BLaER1 treated with 17β-estradiol and CSF1 and Interleukin-3, amounts not matched to agents 10 nM and 100 nM (cell line): ENCODE measurements at regions not wholly inside any gene's neighbourhood (a gene's known extent, or its start where the extent isn't known, plus 50 kb on each side); places are given as distances from the start of the nearest gene placed in this dataset.
A peak's percentile ranks its signal among the peaks of the same experiment; 100 is the strongest.

Source experiments
- H3K27ac ChIP-seq, 11 experiments: shearing (Covaris generic); formaldehyde crosslinking; 2 replicates each; pipeline ENCODE4 v1.8.1; 2022
- H3K27me3 ChIP-seq, 11 experiments: shearing (Covaris generic); formaldehyde crosslinking; 2 replicates each; pipeline ENCODE4 v1.8.1; 2022
- H3K36me3 ChIP-seq, 11 experiments: shearing (Covaris generic); formaldehyde crosslinking; 2 replicates each; pipeline ENCODE4 v1.8.1; 2022
- H3K4me1 ChIP-seq, 10 experiments: shearing (Covaris generic); formaldehyde crosslinking; 2 replicates each; pipeline ENCODE4 v1.8.1; 2022
- H3K4me2 ChIP-seq, 11 experiments: shearing (Covaris generic); formaldehyde crosslinking; 2 replicates each; pipeline ENCODE4 v1.8.1; 2022
- H3K4me3 ChIP-seq, 10 experiments: shearing (Covaris generic); formaldehyde crosslinking; 2 replicates each; pipeline ENCODE4 v1.8.1; 2022
- H3K9ac ChIP-seq, 11 experiments: shearing (Covaris generic); formaldehyde crosslinking; 2 replicates each; pipeline ENCODE4 v1.8.1; 2022
- H3K9me3 ChIP-seq, 11 experiments: shearing (Covaris generic); formaldehyde crosslinking; replicated peaks in 1 of 11; 2 replicates each; pipeline ENCODE4 v1.8.1; 2022
- H4K20me1 ChIP-seq, 11 experiments: shearing (Covaris generic); formaldehyde crosslinking; 2 replicates each; pipeline ENCODE4 v1.8.1; 2022
- Cebpa-rat ChIP-seq, 11 experiments: shearing (Covaris generic); IDR thresholded peaks; 2 replicates each; pipeline ENCODE4 v1.8.1; 2022

DNA sequence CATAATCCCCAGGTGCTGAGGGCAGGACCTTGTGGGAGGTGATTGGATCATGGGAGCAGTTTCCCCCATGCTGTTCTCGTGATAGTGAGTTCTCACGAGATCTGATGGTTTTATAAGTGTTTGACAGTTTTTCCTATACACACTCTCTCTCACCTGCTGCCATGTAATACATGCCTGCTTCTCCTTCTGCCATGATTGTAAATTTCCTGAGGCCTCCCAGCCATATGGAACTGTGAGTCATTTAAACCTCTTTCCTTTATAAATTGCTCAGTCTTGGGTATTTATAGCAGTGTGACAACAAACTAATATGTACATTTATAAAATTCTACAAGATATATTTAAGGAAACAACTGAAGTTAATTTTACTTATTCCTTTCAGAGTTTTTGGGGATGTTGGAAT, 170.8 kb upstream of the BET1 start:
- no peak for TF ChIP-seq Cebpa-rat (IDR thresholded peaks at IDR 0.05)
- Histone ChIP-seq H3K4me1 (peaks cover 0 to 16% (median 0%) of the 10 kb centered on the region in 10 experiments; a peak in 4 of 20 replicates), H3K9ac (no peak overlapping the region), H3K4me3 (no peak overlapping the region), H3K27ac (no peak overlapping the region), H3K36me3 (no peaks in the 10 kb centered on the region), H3K4me2 (no peak overlapping the region), H4K20me1 (no peaks in the 10 kb centered on the region), H3K9me3 (no peaks in the 10 kb centered on the region), H3K27me3 (no peaks in the 10 kb centered on the region)

DNA sequence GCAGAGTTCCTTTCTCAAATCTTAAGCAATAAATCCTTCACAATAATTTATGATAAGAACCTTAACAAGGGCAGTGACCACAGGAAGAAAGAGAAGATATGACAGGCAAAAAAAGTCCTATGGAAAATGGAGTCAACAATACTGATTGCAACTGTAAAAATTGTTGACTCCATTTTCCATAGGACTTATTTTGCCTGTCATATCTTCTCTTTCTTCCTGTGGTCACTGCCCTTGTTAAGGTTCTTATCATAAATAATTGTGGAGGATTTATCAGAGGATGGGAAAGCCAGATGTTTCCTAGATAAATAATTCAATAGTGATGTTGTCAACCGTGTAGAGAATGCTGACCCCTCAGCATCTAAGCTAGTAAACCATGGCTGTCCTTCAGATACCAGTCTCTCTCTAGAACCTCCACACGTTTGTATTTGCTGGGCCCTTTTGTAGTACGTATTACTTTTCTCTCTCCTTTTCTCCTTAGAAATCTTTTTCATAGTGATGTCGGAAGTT, 172.6 kb upstream of the BET1 start:
- H3K4me3 ChIP-seq: no peak overlapping the region
- TF ChIP-seq Cebpa-rat (IDR thresholded peaks at IDR 0.05): no peak
- no peaks in the 10 kb centered on the region for H3K9me3 ChIP-seq
- peaks cover 0 to 16% (median 0%) of the 10 kb centered on the region in 10 experiments; a peak in 4 of 20 replicates for H3K4me1 ChIP-seq
- no peak overlapping the region for H3K27ac ChIP-seq
- H3K4me2 ChIP-seq: peak overlapping the region in 2 of 11 experiments; percentile 30 to 34; a peak in 2 of 22 replicates
- H3K27me3 ChIP-seq: no peaks in the 10 kb centered on the region
- no peaks in the 10 kb centered on the region for H4K20me1 ChIP-seq
- H3K36me3 ChIP-seq: no peaks in the 10 kb centered on the region
- H3K9ac ChIP-seq: no peak overlapping the region

- peak overlapping the region in 2 of 11 experiments; percentile 30 to 45; a peak in 4 of 22 replicates for H3K4me2 ChIP-seq
- no peak overlapping the region for H3K27ac ChIP-seq
These were observed 173.3 kb upstream of the BET1 start for GRCh38 chr7:94177441-94177840.

DNA sequence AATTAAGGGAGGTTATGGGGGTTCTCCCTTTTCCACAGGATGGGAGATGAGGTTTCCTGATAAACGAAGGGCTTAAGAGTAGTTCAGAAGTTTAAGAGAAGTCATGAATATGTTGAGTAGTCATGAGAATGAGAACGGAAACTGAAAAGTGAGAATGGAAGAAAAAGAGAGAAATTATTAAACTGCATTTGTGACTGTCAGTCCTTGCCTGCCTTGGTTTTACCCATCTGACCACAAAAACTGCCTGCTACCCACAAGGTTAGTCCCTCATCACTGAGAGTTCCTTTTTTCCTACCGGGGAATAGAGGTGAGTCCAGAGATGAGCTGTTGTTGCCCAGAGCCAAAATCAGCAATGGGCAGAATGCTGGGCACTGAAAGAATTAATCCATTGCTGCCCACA, 174.1 kb upstream of the BET1 start:
- Histone ChIP-seq H3K4me3 (no peak overlapping the region), H3K9ac (no peak overlapping the region), H3K9me3 (no peaks in the 10 kb centered on the region), H3K36me3 (no peaks in the 10 kb centered on the region), H4K20me1 (no peaks in the 10 kb centered on the region), H3K27me3 (no peaks in the 10 kb centered on the region), H3K27ac (no peak overlapping the region), H3K4me2 (peak overlapping the region in 3 of 11 experiments; percentile 14 to 45 (median 19); a peak in 4 of 22 replicates), H3K4me1 (peaks cover 0 to 19% (median 1%) of the 10 kb centered on the region in 10 experiments; a peak in 10 of 20 replicates)
- TF ChIP-seq Cebpa-rat (IDR thresholded peaks at IDR 0.05): no peak

More at GRCh38 chr7:94177441-94177840, 173.3 kb upstream of the BET1 start:
- Histone ChIP-seq H3K4me3 (no peak overlapping the region), H3K27me3 (no peaks in the 10 kb centered on the region), H3K36me3 (no peaks in the 10 kb centered on the region), H3K9ac (no peak overlapping the region), H3K9me3 (no peaks in the 10 kb centered on the region), H4K20me1 (no peaks in the 10 kb centered on the region), H3K4me1 (peaks cover 0 to 16% (median 0%) of the 10 kb centered on the region in 10 experiments; a peak in 4 of 20 replicates)
- no peak for TF ChIP-seq Cebpa-rat (IDR thresholded peaks at IDR 0.05)

- no peaks in the 10 kb centered on the region for H3K27me3 ChIP-seq
- H3K9me3 ChIP-seq: no peaks in the 10 kb centered on the region
- H4K20me1 ChIP-seq: no peaks in the 10 kb centered on the region
- no peak overlapping the region for H3K4me3 ChIP-seq
- no peak overlapping the region for H3K9ac ChIP-seq
- H3K36me3 ChIP-seq: no peaks in the 10 kb centered on the region
- H3K4me1 ChIP-seq: peaks cover 0 to 26% (median 3%) of the 10 kb centered on the region in 10 experiments; a peak in 10 of 20 replicates
- H3K4me2 ChIP-seq: no peak overlapping the region
- no peak overlapping the region for H3K27ac ChIP-seq
- TF ChIP-seq Cebpa-rat (IDR thresholded peaks at IDR 0.05): no peak
These were observed 175.3 kb upstream of the BET1 start for GRCh38 chr7:94179466-94179865.

DNA sequence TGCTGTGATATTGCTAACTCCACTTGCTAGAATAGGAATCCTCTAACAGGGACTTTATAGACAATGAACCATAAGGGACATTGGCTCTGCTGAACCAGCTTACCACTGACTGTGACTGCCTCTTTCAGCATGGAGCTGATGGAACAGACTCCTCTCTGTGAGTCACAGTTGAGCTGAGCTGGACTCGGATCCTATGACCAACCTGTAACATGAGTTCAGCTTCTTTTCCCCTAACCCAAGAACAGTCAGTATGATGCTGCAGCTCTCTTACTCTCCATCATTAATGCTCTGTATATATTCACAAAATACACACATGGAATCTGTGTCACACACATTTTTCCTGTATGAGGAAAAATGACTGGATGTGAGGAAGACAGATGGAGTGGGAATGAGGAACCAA, 177.9 kb upstream of the BET1 start:
- no peak overlapping the region for H3K4me2 ChIP-seq
- H3K27ac ChIP-seq: no peak overlapping the region
- H3K9ac ChIP-seq: no peak overlapping the region

GRCh38 chr7:94182721-94183120, 178.6 kb upstream of the BET1 start:
- Histone ChIP-seq H3K27ac (peak overlapping the region in 4 of 11 experiments; percentile 30 to 64 (median 48); a peak in 7 of 22 replicates), H3K4me3 (no peak overlapping the region), H3K36me3 (no peaks in the 10 kb centered on the region), H3K4me1 (peaks cover 0 to 18% (median 3%) of the 10 kb centered on the region in 10 experiments; a peak in 10 of 20 replicates), H4K20me1 (no peaks in the 10 kb centered on the region), H3K27me3 (no peaks in the 10 kb centered on the region), H3K4me2 (no peak overlapping the region), H3K9me3 (no peaks in the 10 kb centered on the region), H3K9ac (no peak overlapping the region)
- TF ChIP-seq Cebpa-rat (IDR thresholded peaks at IDR 0.05): no peak

More for the DNA sequence above, 177.9 kb upstream of the BET1 start:
- TF ChIP-seq Cebpa-rat (IDR thresholded peaks at IDR 0.05): no peak
- Histone ChIP-seq H3K4me1 (peaks cover 0 to 23% (median 3%) of the 10 kb centered on the region in 10 experiments; a peak in 10 of 20 replicates), H3K36me3 (no peaks in the 10 kb centered on the region), H4K20me1 (no peaks in the 10 kb centered on the region), H3K27me3 (no peaks in the 10 kb centered on the region), H3K9me3 (no peaks in the 10 kb centered on the region), H3K4me3 (no peak overlapping the region)

DNA sequence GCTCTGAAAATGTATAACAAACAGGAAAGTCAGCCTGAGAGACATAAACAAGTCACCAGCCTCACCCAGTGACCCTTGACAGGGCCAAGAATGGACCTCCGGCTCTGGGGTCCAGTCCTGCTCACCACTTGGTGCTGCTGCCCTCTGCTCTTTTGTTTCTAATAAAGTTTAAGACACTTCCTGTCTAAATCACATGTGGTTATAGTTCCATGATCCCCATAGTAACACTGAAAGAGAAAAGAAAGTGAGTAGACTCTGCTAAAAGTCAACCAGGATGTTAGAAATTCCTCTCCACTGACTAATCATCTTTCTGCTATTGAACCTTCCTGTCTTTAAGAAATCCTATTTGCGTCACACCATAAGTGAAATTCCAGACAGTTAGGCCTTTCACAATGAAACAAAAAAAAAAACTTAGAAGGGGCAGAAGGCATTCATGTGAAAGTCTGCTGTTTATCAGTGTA, 179.2 kb upstream of the BET1 start:
- Histone ChIP-seq H3K27me3 (no peaks in the 10 kb centered on the region), H3K9ac (0 out of 22 replicates have a peak overlapping the region, but pooled peaks of 1 of the 11 experiments have one; percentile 44), H3K4me2 (peak overlapping the region in 6 of 11 experiments; percentile 19 to 67 (median 48); a peak in 10 of 22 replicates), H3K4me3 (no peak overlapping the region), H3K4me1 (peaks cover 0 to 12% (median 3%) of the 10 kb centered on the region in 10 experiments; a peak in 10 of 20 replicates), H3K9me3 (no peaks in the 10 kb centered on the region), H3K36me3 (no peaks in the 10 kb centered on the region), H4K20me1 (no peaks in the 10 kb centered on the region), H3K27ac (peak overlapping the region in 7 of 11 experiments; percentile 7 to 64 (median 30); a peak in 11 of 22 replicates)
- no peak for TF ChIP-seq Cebpa-rat (IDR thresholded peaks at IDR 0.05)

DNA sequence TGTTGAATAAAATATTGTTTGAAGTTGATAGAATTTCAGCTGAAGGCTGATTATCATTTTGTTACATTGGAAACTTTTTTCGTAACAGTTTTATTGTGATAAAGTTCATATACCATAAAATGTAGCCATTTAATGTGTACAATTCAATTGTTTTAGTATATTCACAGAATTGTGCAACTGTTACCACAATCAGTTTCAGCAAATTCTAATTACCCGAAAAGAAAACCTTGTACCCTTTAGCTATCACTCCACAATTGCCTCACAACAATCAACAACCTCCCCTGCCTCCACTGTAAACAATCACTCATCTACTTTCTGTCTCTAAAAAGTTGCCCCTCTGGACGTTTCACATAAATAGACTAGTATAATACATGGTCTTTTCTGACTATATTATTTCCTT, 179.7 kb upstream of the BET1 start:
- H3K4me3 ChIP-seq: no peak overlapping the region
- peak overlapping the region in 2 of 11 experiments; percentile 50 to 67; a peak in 2 of 22 replicates for H3K4me2 ChIP-seq
- no peaks in the 10 kb centered on the region for H3K36me3 ChIP-seq
- H3K27me3 ChIP-seq: no peaks in the 10 kb centered on the region
- TF ChIP-seq Cebpa-rat (IDR thresholded peaks at IDR 0.05): no peak
- no peaks in the 10 kb centered on the region for H4K20me1 ChIP-seq
- H3K4me1 ChIP-seq: peaks cover 0 to 11% (median 3%) of the 10 kb centered on the region in 10 experiments; a peak in 10 of 20 replicates
- H3K9me3 ChIP-seq: no peaks in the 10 kb centered on the region
- H3K9ac ChIP-seq: no peak overlapping the region
- peak overlapping the region in 2 of 11 experiments; percentile 7 to 30; a peak in 1 of 22 replicates for H3K27ac ChIP-seq
